ENCODE measurements at regions not wholly inside any gene's neighbourhood (a gene's known extent, or its start where the extent isn't known, plus 50 kb on each side); places are given as distances from the start of the nearest gene placed in this dataset.

GRCh38 chr2:158879229-158879903, 84.2 kb downstream of the DAPL1 start (continued):
- TF ChIP-seq CHD7 (IDR thresholded peaks at IDR 0.05; ENCODE audit: insufficient replicate concordance, low read length) (no peak), MAX (IDR thresholded peaks at IDR 0.05) (no peak), CBX8 (IDR thresholded peaks at IDR 0.05; ENCODE audit: borderline replicate concordance, low read depth, low read length) (no peak), SP4 (IDR thresholded peaks at IDR 0.05; ENCODE audit: low read length) (no peak), HDAC6 (IDR thresholded peaks at IDR 0.05; ENCODE audit: low read depth, low read length) (no peak), RFX5 (IDR thresholded peaks at IDR 0.05; ENCODE audit: borderline replicate concordance, low read depth, low read length) (no peak), BACH1 (IDR thresholded peaks at IDR 0.05; ENCODE audit: low read length) (no peak), SRF (IDR thresholded peaks at IDR 0.05; ENCODE audit: low read depth, low read length) (no peak), POU5F1 (IDR thresholded peaks at IDR 0.05; ENCODE audit: low read depth, low read length) (no peak), KDM5A (IDR thresholded peaks at IDR 0.05; ENCODE audit: low read length) (no peak), NRF1 (IDR thresholded peaks at IDR 0.05; ENCODE audit: low read depth, low read length) (no peak), EP300 (IDR thresholded peaks at IDR 0.05; ENCODE audit: borderline replicate concordance in 1 of 2, low read depth in 2 of 2, low read length in 2 of 2) (no peak)
